ACC112 (cell line): ENCODE measurements at regions not wholly inside any gene's neighbourhood (a gene's known extent, or its start where the extent isn't known, plus 50 kb on each side); places are given as distances from the start of the nearest gene placed in this dataset.

Source experiments
- H2AFZ ChIP-seq: fragments of 200-600 bp; sonication (generic); one replicate; pipeline ENCODE4 v1.6.0; 2017; ENCODE audit warnings: antibody characterized with exemption, low read length; ENCODE audit not compliant: unreplicated experiment
- H3K27ac ChIP-seq: fragments of 200-600 bp; sonication (generic); 2 replicates; pipeline ENCODE4 v1.5.1; 2014; ENCODE audit warnings: low read depth, mild to moderate bottlenecking, antibody characterized with exemption, low read length, moderate library complexity
- H3K27me3 ChIP-seq: fragments of 200-600 bp; sonication (generic); 2 replicates; pipeline ENCODE4 v1.6.1; 2014; ENCODE audit warnings: mild to moderate bottlenecking, antibody characterized with exemption, low read length, moderate library complexity, mixed read lengths; ENCODE audit not compliant: insufficient read depth
- H3K36me3 ChIP-seq: fragments of 200-600 bp; sonication (generic); 2 replicates; pipeline ENCODE4 v1.6.1; 2016; ENCODE audit warnings: mild to moderate bottlenecking, antibody characterized with exemption, low read length, moderate library complexity, mixed read lengths; ENCODE audit not compliant: insufficient read depth
- H3K4me1 ChIP-seq: fragments of 200-600 bp; sonication (generic); one replicate; pipeline ENCODE4 v1.6.1; 2016; ENCODE audit warnings: low read length, mixed read lengths; ENCODE audit not compliant: insufficient read depth, unreplicated experiment, control insufficient read depth
- H3K4me3 ChIP-seq: fragments of 200-600 bp; sonication (generic); 2 replicates; pipeline ENCODE4 v1.5.1; 2014; ENCODE audit warnings: mild to moderate bottlenecking, low read depth, low read length
- H3K79me2 ChIP-seq: fragments of 200-600 bp; sonication (generic); one replicate; pipeline ENCODE4 v1.6.0; 2016; ENCODE audit warnings: low read length; ENCODE audit not compliant: control insufficient read depth, unreplicated experiment, insufficient read depth

GRCh38 chr5:168020542-168021294 is 270.7 kb upstream of the WWC1 start:
- Histone ChIP-seq H3K27me3 (peaks cover 7% of the 10 kb centered on the region; the same call in 1 of the 2 replicates), H3K4me1 (no peaks in the 10 kb centered on the region), H2AFZ (no peak overlapping the region), H3K27ac (no peak overlapping the region), H3K36me3 (no peaks in the 10 kb centered on the region), H3K79me2 (no peaks in the 10 kb centered on the region), H3K4me3 (no peak overlapping the region)

DNA sequence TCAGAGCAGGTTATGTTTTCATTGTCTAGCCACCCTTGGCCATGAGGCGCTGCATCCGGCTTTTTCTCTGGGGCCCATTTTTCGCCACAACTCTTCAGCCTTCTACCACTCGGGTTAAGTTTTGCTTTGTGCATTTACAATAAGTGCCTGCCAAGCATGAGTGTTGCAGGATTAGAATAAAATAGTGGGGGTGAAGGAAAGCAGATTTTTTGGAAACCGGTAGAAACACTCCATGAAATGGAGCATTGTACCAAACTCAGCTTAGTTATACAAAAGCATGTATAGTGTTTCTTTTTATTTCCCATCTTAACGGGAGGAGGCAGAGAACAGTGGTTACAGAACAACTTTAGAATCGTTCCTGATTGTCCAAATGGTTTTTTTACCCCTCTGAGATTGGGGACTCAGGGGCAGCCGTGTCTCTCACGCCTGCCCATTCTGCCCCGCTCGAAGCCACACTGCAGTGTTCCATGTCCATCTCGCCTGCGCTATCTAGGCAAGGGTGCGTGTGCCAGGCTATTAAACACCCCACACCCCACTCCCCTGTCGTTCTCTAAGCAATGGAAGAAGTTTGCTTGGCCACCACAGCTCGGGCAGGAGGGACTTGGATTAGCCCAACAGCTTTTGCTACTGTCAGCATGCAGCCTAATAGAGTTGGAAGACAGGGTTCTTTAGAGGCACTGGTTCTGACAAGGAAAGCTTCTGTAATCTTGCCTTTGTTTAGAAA is 268.8 kb upstream of the WWC1 start:
- Histone ChIP-seq H3K4me3 (no peak overlapping the region), H2AFZ (no peak overlapping the region), H3K79me2 (no peaks in the 10 kb centered on the region), H3K36me3 (no peaks in the 10 kb centered on the region), H3K27me3 (peaks cover 7% of the 10 kb centered on the region; the same call in 1 of the 2 replicates), H3K4me1 (no peaks in the 10 kb centered on the region), H3K27ac (no peak overlapping the region)

DNA sequence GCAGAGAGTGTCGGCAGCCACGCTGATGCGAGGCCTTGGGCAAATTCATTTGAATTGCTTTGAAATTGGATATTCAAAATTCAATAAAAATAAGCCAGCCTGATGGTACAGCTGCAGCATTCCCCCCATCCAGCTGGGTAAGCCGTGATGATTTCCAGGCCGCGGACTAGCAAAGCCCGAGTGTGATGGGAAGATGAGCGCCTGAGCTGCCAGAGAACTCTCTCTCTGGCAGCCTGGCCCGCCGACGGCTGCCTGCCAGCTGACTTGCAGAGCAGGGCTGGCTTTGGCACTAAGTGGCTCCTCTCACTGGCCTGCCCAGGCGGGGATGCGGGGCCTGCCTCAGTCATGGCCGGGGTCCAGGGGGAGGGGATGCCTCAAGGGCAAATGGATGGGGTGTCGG is 268.3 kb upstream of the WWC1 start:
- H3K36me3 ChIP-seq, result no peaks in the 10 kb centered on the region
- H3K4me3 ChIP-seq, result no peak overlapping the region
- no peaks in the 10 kb centered on the region for H3K4me1 ChIP-seq
- H3K27me3 ChIP-seq, result peaks cover 7% of the 10 kb centered on the region; the same call in 1 of the 2 replicates
- no peaks in the 10 kb centered on the region for H3K79me2 ChIP-seq
- no peak overlapping the region for H2AFZ ChIP-seq
- no peak overlapping the region for H3K27ac ChIP-seq

- Histone ChIP-seq H3K4me3 (no peak overlapping the region), H3K79me2 (no peaks in the 10 kb centered on the region), H3K27me3 (peaks cover 7% of the 10 kb centered on the region; the same call in 1 of the 2 replicates), H3K4me1 (no peaks in the 10 kb centered on the region), H2AFZ (no peak overlapping the region), H3K36me3 (no peaks in the 10 kb centered on the region), H3K27ac (no peak overlapping the region)
Observed at GRCh38 chr5:168024306-168024705, 267.1 kb upstream of the WWC1 start.

DNA sequence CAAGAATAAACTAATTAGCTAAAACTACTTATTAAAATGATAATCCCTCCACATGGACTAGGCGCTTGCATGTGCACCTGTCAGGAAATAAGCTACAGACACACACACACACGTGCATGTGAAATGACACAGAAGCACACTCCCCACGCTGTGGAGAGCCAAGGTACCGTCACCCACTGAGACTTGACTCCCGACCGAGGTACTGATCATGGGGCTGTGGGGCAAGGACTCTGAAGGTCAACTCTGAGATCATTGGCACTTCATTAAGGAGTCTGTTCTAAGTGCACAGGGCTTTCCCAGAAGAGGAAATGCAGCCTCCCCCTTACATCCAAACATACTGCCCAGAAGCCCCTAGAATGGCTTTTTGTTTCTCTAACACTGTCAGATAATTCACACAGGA is 264.4 kb upstream of the WWC1 start:
- Histone ChIP-seq H3K79me2 (no peaks in the 10 kb centered on the region), H3K4me3 (no peak overlapping the region), H2AFZ (no peak overlapping the region), H3K27me3 (peaks cover 7% of the 10 kb centered on the region; the same call in 1 of the 2 replicates), H3K27ac (no peak overlapping the region), H3K4me1 (no peaks in the 10 kb centered on the region), H3K36me3 (no peaks in the 10 kb centered on the region)

GRCh38 chr5:168030912-168031311 is 260.5 kb upstream of the WWC1 start:
- H3K27me3 ChIP-seq, result no peaks in the 10 kb centered on the region
- no peak overlapping the region for H2AFZ ChIP-seq
- no peaks in the 10 kb centered on the region for H3K79me2 ChIP-seq
- no peaks in the 10 kb centered on the region for H3K4me1 ChIP-seq
- H3K36me3 ChIP-seq, result no peaks in the 10 kb centered on the region
- no peak overlapping the region for H3K4me3 ChIP-seq
- no peak overlapping the region for H3K27ac ChIP-seq

DNA sequence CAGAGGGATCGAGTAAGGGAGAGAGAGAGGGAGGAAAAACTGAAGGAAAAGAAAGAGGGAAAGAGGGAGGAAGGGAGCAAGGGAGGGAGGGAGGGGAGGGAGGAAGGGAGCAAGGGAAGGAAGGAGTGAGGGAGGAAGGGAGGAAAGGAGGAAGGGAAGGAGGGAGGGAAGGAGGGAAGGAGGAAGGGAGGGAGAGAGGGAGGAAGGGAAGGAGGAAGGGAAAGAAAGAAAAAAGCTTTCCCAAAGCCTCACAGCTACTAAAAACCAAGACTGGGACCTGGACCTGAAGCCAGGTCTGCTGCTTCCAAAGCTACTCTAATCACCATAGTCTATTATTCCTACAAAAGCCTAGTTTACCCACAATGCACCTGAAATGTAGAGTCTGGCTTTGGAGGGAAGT is 259.8 kb upstream of the WWC1 start:
- no peak overlapping the region for H3K27ac ChIP-seq
- no peak overlapping the region for H2AFZ ChIP-seq
- no peaks in the 10 kb centered on the region for H3K36me3 ChIP-seq
- H3K79me2 ChIP-seq, result no peaks in the 10 kb centered on the region
- H3K4me1 ChIP-seq, result no peaks in the 10 kb centered on the region
- H3K27me3 ChIP-seq, result no peaks in the 10 kb centered on the region
- no peak overlapping the region for H3K4me3 ChIP-seq

DNA sequence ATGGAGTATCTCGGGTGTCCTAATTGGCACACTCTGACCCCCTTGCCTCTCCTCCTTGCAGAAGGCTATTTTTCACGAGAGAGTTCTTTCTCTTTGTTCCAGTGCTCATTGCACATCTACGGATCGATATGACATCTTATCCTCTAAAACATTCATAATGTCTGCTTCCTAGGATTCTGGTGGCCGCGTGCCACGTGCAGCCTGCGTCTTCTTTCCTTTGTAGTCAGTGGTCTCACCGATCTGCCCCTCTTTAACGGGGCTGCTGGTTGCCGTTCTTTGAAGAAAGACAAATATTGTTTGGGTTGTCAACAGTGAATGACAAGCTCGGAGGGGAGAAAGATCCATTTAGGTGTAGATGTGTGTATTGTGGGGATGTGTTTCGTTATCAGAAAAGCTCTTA is 252.4 kb upstream of the WWC1 start:
- H3K4me3 ChIP-seq, result no peak overlapping the region

DNA sequence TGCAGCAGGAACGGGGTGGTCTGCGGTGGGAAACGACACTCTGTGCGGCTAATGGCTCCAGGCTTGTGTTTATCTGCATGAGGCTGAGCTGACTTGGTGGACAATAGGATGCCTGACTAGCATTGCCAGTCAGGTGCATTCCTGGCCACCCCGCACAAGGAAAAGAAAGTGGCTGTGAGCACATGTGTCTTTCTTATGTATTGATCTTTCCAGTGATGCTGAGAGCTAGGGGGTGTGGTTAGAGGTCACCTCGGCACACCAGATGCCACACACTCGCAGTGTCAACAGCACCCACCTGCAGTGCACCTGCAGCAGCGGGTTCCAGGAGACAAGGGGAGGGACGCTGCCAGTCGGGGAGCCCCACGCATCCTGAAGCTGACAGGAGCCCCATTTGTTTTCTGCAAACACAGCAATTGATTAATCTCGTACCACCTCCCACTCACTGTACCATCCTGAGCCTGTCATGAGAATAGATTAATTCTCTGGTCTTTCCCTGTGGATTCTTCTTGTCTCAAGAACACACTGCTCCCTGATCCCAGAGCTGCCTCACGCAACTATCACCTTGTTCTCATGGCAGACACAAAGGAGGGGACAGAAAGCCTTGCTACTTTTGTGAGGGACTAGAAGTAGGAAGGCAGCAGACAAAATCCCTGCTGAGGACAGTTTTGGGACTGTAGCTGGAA is 251.7 kb upstream of the WWC1 start:
- Histone ChIP-seq H3K27me3 (no peaks in the 10 kb centered on the region), H3K4me1 (no peaks in the 10 kb centered on the region), H3K4me3 (no peak overlapping the region), H3K79me2 (no peaks in the 10 kb centered on the region), H3K36me3 (no peaks in the 10 kb centered on the region), H3K27ac (no peak overlapping the region), H2AFZ (no peak overlapping the region)

More for the DNA sequence above, 252.4 kb upstream of the WWC1 start:
- Histone ChIP-seq H2AFZ (no peak overlapping the region), H3K27ac (no peak overlapping the region), H3K27me3 (no peaks in the 10 kb centered on the region), H3K4me1 (no peaks in the 10 kb centered on the region), H3K36me3 (no peaks in the 10 kb centered on the region), H3K79me2 (no peaks in the 10 kb centered on the region)

- no peak overlapping the region for H2AFZ ChIP-seq
Observed at GRCh38 chr5:168041583-168041982, 249.9 kb upstream of the WWC1 start.

More at GRCh38 chr5:168041583-168041982, 249.9 kb upstream of the WWC1 start:
- H3K4me3 ChIP-seq, result no peak overlapping the region
- no peaks in the 10 kb centered on the region for H3K79me2 ChIP-seq
- no peaks in the 10 kb centered on the region for H3K36me3 ChIP-seq
- no peaks in the 10 kb centered on the region for H3K27me3 ChIP-seq
- no peaks in the 10 kb centered on the region for H3K4me1 ChIP-seq
- no peak overlapping the region for H3K27ac ChIP-seq
